Lower lobe of right lung (tissue), 2 donors: ENCODE measurements at regions not wholly inside any gene's neighbourhood (a gene's known extent, or its start where the extent isn't known, plus 50 kb on each side); places are given as distances from the start of the nearest gene placed in this dataset.

Source experiments
- ATAC-seq, 2 donors: fragments of 200-7000 bp; cut with Tn5 transposase; one replicate each; pipeline ENCODE4 v1.9.1; 2020 to 2022; ENCODE audit warnings: mild to moderate bottlenecking in 2 of 2, moderate library complexity in 2 of 2
- DNase-seq: peaks from one replicate; pipeline ENCODE4 v3.0.0-alpha.2; 2020
- H3K27ac ChIP-seq: fragments of 200-600 bp; one replicate; pipeline ENCODE4 v1.8.0; 2022
- H3K27me3 ChIP-seq: fragments of 200-600 bp; one replicate; pipeline ENCODE4 v1.8.0; 2022; ENCODE audit warnings: low read depth
- H3K36me3 ChIP-seq: fragments of 200-600 bp; one replicate; pipeline ENCODE4 v1.8.0; 2022; ENCODE audit warnings: mild to moderate bottlenecking
- H3K4me1 ChIP-seq: fragments of 200-600 bp; one replicate; pipeline ENCODE4 v1.8.0; 2022
- H3K4me3 ChIP-seq: fragments of 200-600 bp; one replicate; pipeline ENCODE4 v1.8.0; 2022; ENCODE audit warnings: mild to moderate bottlenecking
- H3K9me3 ChIP-seq: fragments of 200-600 bp; one replicate; pipeline ENCODE4 v1.8.0; 2022
- CTCF ChIP-seq: fragments of 200-600 bp; IDR thresholded peaks from one replicate; pipeline ENCODE4 v1.8.0; 2022; ENCODE audit warnings: antibody characterized with exemption, mild to moderate bottlenecking
- intact Hi-C: fragments of 100-400 bp; cut with DNase I; formaldehyde crosslinking; loops from one replicate; pipeline ENCODE4 v1.11.0; 2022
- donor health status: DM: no; HTN: yes; CAD: no; lungs with severe emphysema.

GRCh38 chr2:45069684-45070083, 60.4 kb upstream of the SIX2 start:
- DNase-seq (no peak), ATAC-seq (no peak)
- peaks cover 10% of the 10 kb centered on the region for H3K27me3 ChIP-seq
- no peaks in the 10 kb centered on the region for H3K9me3 ChIP-seq
- no peak overlapping the region for H3K27ac ChIP-seq
- H3K4me3 ChIP-seq: no peak overlapping the region
- H3K4me1 ChIP-seq: no peaks in the 10 kb centered on the region
- H3K36me3 ChIP-seq: no peaks in the 10 kb centered on the region
- TF ChIP-seq CTCF: no peak
- intact Hi-C loops: no loop called here

- DNase-seq (no peak), ATAC-seq (no peak)
- Histone ChIP-seq H3K4me1 (no peaks in the 10 kb centered on the region), H3K27me3 (peaks cover 6% of the 10 kb centered on the region), H3K36me3 (no peaks in the 10 kb centered on the region), H3K4me3 (no peak overlapping the region), H3K9me3 (no peaks in the 10 kb centered on the region), H3K27ac (no peak overlapping the region)
- no peak for TF ChIP-seq CTCF
- intact Hi-C loops: no loop called here
Measured at GRCh38 chr2:45068571-45069140, 59.4 kb upstream of the SIX2 start.

GRCh38 chr2:45067859-45068570, 58.8 kb upstream of the SIX2 start:
- Histone ChIP-seq H3K27me3 (peaks cover 6% of the 10 kb centered on the region), H3K4me1 (no peaks in the 10 kb centered on the region), H3K4me3 (no peak overlapping the region), H3K9me3 (no peaks in the 10 kb centered on the region), H3K36me3 (no peaks in the 10 kb centered on the region), H3K27ac (no peak overlapping the region)
- no peak for TF ChIP-seq CTCF
- intact Hi-C loops: no loop called here
- DNase-seq (no peak), ATAC-seq (no peak)
